Activated CD8-positive, alpha-beta memory T cell treated with anti-CD3 and anti-CD28 coated beads, Interleukin-2, amount 10 ng/mL, durations not matched to agents 7 days and 5 days (primary cell): ENCODE measurements at regions not wholly inside any gene's neighbourhood (a gene's known extent, or its start where the extent isn't known, plus 50 kb on each side); places are given as distances from the start of the nearest gene placed in this dataset.

Source experiments
- ATAC-seq: fragments of 150-1000 bp; cut with Tn5 transposase; one replicate; pipeline ENCODE4 v1.10.0; 2021; ENCODE audit warnings: moderate library complexity
- CTCF ChIA-PET: fragments of 350-600 bp; sonication (Branson Sonifier 250); formaldehyde crosslinking; loops from one replicate; lab custom pipeline; 2021; ENCODE audit warnings: antibody characterized with exemption; lab: Charles Lee
- DNase-seq: peaks from one replicate; pipeline ENCODE4 v3.0.0-alpha.2; 2020
- H3K27ac Mint-ChIP-seq: one replicate; pipeline ENCODE4 v1.8.0; 2021; ENCODE audit warnings: mild to moderate bottlenecking, mixed read lengths
- H3K27me3 Mint-ChIP-seq: one replicate; pipeline ENCODE4 v1.8.0; 2021; ENCODE audit warnings: mixed read lengths
- H3K36me3 Mint-ChIP-seq: one replicate; pipeline ENCODE4 v1.8.0; 2021; ENCODE audit warnings: mild to moderate bottlenecking, mixed read lengths
- H3K4me1 Mint-ChIP-seq: one replicate; pipeline ENCODE4 v1.8.0; 2021; ENCODE audit warnings: mixed read lengths
- H3K4me3 Mint-ChIP-seq: one replicate; pipeline ENCODE4 v1.8.0; 2021; ENCODE audit warnings: mild to moderate bottlenecking, moderate library complexity, mixed read lengths
- H3K9me3 Mint-ChIP-seq: one replicate; pipeline ENCODE4 v1.8.0; 2022; ENCODE audit warnings: low read depth, mixed read lengths

- no peaks in the 10 kb centered on the region for H3K27me3 Mint-ChIP-seq
- no peak for DNase-seq
- no peaks in the 10 kb centered on the region for H3K4me1 Mint-ChIP-seq
- no peak overlapping the region for H3K27ac Mint-ChIP-seq
- ATAC-seq: no peak
- H3K36me3 Mint-ChIP-seq: peaks cover 11% of the 10 kb centered on the region
- CTCF ChIA-PET: no interaction called here
- H3K4me3 Mint-ChIP-seq: no peak overlapping the region
- H3K9me3 Mint-ChIP-seq: peaks cover 10% of the 10 kb centered on the region
Measured at GRCh38 chr1:221948459-221948858, 206.6 kb upstream of the DUSP10 start.

DNA sequence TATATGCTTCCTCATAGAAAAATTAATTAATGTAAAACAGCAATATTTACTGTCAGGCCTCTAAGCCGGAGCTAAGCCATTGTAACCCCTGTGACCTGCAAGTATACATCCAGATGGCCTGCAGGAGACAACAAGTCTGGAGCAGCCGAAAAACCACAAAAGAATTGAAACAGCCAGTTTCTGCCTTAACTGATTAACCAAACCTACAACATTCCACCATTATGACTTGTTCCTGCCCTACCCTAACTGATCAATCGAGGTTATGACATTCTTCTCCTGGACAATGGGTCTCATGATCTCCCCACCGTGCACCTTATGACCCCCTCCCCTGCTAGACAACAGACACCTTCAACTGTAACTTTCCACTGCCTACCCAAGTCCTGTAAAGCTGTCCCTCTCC lies 205.8 kb upstream of the DUSP10 start:
- CTCF ChIA-PET: no interaction called here
- DNase-seq: no peak
- no peaks in the 10 kb centered on the region for H3K27me3 Mint-ChIP-seq
- no peaks in the 10 kb centered on the region for H3K4me1 Mint-ChIP-seq
- H3K9me3 Mint-ChIP-seq: peaks cover 10% of the 10 kb centered on the region
- H3K36me3 Mint-ChIP-seq: peaks cover 9% of the 10 kb centered on the region
- ATAC-seq: no peak
- no peak overlapping the region for H3K4me3 Mint-ChIP-seq
- H3K27ac Mint-ChIP-seq: no peak overlapping the region

GRCh38 chr1:221946768-221947167 lies 204.9 kb upstream of the DUSP10 start:
- Mint-ChIP-seq H3K27me3 (no peaks in the 10 kb centered on the region), H3K9me3 (peaks cover 10% of the 10 kb centered on the region), H3K4me1 (no peaks in the 10 kb centered on the region), H3K36me3 (peaks cover 9% of the 10 kb centered on the region), H3K27ac (no peak overlapping the region), H3K4me3 (no peak overlapping the region)
- ATAC-seq (no peak), DNase-seq (no peak)
- CTCF ChIA-PET: no interaction called here

GRCh38 chr1:221945669-221946068 lies 203.8 kb upstream of the DUSP10 start:
- ATAC-seq (no peak), DNase-seq (no peak)
- Mint-ChIP-seq H3K27ac (no peak overlapping the region), H3K4me3 (no peak overlapping the region), H3K4me1 (no peaks in the 10 kb centered on the region), H3K9me3 (peaks cover 10% of the 10 kb centered on the region), H3K36me3 (peaks cover 9% of the 10 kb centered on the region), H3K27me3 (no peaks in the 10 kb centered on the region)
- CTCF ChIA-PET: no interaction called here

GRCh38 chr1:221944247-221944870 lies 202.5 kb upstream of the DUSP10 start:
- no peak overlapping the region for H3K4me3 Mint-ChIP-seq
- H3K9me3 Mint-ChIP-seq: peaks cover 10% of the 10 kb centered on the region
- peaks cover 9% of the 10 kb centered on the region for H3K36me3 Mint-ChIP-seq
- no peak overlapping the region for H3K27ac Mint-ChIP-seq
- DNase-seq (no peak), ATAC-seq (no peak)
- no peaks in the 10 kb centered on the region for H3K4me1 Mint-ChIP-seq
- H3K27me3 Mint-ChIP-seq: no peaks in the 10 kb centered on the region
- CTCF ChIA-PET: no interaction called here

DNA sequence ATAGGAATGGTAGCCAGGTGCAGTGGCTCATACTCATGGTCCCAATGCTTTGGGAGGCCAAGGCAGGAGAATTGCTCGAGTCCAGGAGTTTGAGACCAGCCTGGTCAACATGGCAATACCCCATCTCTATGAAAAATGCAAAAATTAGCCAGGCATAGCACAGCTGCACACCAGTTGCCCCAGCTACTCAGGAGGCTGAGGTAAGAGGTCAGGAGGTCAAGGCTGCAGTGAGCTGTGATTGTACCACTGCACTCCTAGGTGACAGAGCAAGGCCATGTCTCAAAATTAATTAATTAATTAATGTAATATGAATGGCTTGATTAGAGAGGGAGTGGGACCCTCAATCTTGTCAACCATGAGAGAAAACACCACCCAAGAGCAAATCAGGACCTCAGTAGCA lies 198.7 kb upstream of the DUSP10 start:
- DNase-seq: no peak
- no peak overlapping the region for H3K4me3 Mint-ChIP-seq
- H3K27me3 Mint-ChIP-seq: no peaks in the 10 kb centered on the region
- H3K36me3 Mint-ChIP-seq: peaks cover 5% of the 10 kb centered on the region
- H3K4me1 Mint-ChIP-seq: no peaks in the 10 kb centered on the region
- ATAC-seq: no peak
- peaks cover 5% of the 10 kb centered on the region for H3K9me3 Mint-ChIP-seq
- no peak overlapping the region for H3K27ac Mint-ChIP-seq
- CTCF ChIA-PET: no interaction called here

GRCh38 chr1:221939607-221940006 lies 197.7 kb upstream of the DUSP10 start:
- Mint-ChIP-seq H3K4me3 (no peak overlapping the region), H3K36me3 (peaks cover 2% of the 10 kb centered on the region), H3K27me3 (no peaks in the 10 kb centered on the region), H3K4me1 (no peaks in the 10 kb centered on the region), H3K27ac (no peak overlapping the region), H3K9me3 (peaks cover 5% of the 10 kb centered on the region)
- no peak for ATAC-seq
- CTCF ChIA-PET: no interaction called here
- DNase-seq: no peak

DNA sequence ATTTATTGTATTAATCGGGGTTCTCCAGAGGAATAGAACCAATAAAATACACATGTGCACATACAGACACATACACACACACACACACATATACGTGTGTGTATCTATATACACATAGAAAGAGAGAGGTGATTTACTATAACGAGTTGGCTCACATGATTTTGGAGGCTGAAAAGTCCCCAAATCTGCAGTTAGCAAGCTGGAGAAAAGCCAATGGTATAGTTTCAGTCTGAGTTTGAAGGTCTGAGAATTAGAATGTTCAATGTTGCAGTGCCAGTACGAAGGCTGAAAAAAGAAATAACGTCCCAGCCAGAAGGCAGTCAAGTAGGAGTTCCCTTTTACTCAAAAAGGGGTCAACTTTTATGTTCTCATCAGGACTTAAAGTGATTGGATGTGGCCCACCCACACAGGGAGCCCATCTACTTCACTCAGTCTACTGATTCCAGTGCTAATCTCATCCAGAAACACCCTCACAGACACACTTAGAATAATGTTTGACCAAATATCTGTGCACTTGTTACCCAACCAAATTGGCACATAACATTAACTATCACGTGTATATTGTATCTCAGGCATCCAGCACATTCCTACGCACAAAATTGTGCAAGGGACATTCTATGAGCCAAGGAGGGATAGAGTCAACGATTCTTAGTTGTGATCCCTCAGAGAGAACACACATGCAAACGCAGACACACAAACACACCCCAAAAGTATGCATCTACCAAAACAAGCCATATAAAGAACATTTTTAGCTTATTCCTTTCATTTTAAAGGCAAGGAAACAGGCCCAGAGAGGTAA lies 195.5 kb upstream of the DUSP10 start:
- no peak for ATAC-seq
- Mint-ChIP-seq H3K4me3 (no peak overlapping the region), H3K27me3 (peaks cover 5% of the 10 kb centered on the region), H3K9me3 (no peaks in the 10 kb centered on the region), H3K27ac (no peak overlapping the region), H3K36me3 (peaks cover 1% of the 10 kb centered on the region), H3K4me1 (no peaks in the 10 kb centered on the region)
- no peak for DNase-seq
- CTCF ChIA-PET: no interaction called here

- peaks cover 10% of the 10 kb centered on the region for H3K27me3 Mint-ChIP-seq
- H3K9me3 Mint-ChIP-seq: no peaks in the 10 kb centered on the region
- H3K4me1 Mint-ChIP-seq: no peaks in the 10 kb centered on the region
- peaks cover 1% of the 10 kb centered on the region for H3K36me3 Mint-ChIP-seq
- DNase-seq: no peak
- ATAC-seq: no peak
- H3K4me3 Mint-ChIP-seq: no peak overlapping the region
- no peak overlapping the region for H3K27ac Mint-ChIP-seq
- CTCF ChIA-PET: no interaction called here
Measured at GRCh38 chr1:221933814-221934213, 191.9 kb upstream of the DUSP10 start.

GRCh38 chr1:221926441-221926840 lies 184.6 kb upstream of the DUSP10 start:
- H3K9me3 Mint-ChIP-seq: peaks cover 2% of the 10 kb centered on the region
- ATAC-seq: no peak
- H3K36me3 Mint-ChIP-seq: no peaks in the 10 kb centered on the region
- H3K27ac Mint-ChIP-seq: no peak overlapping the region
- H3K27me3 Mint-ChIP-seq: peaks cover 2% of the 10 kb centered on the region
- no peaks in the 10 kb centered on the region for H3K4me1 Mint-ChIP-seq
- DNase-seq: no peak
- CTCF ChIA-PET: no interaction called here
- H3K4me3 Mint-ChIP-seq: no peak overlapping the region

GRCh38 chr1:221925947-221926346 lies 184.1 kb upstream of the DUSP10 start:
- CTCF ChIA-PET: no interaction called here
- Mint-ChIP-seq H3K9me3 (peaks cover 2% of the 10 kb centered on the region), H3K27ac (no peak overlapping the region), H3K36me3 (no peaks in the 10 kb centered on the region), H3K27me3 (peaks cover 2% of the 10 kb centered on the region), H3K4me3 (no peak overlapping the region), H3K4me1 (no peaks in the 10 kb centered on the region)
- ATAC-seq: no peak
- DNase-seq: no peak

DNA sequence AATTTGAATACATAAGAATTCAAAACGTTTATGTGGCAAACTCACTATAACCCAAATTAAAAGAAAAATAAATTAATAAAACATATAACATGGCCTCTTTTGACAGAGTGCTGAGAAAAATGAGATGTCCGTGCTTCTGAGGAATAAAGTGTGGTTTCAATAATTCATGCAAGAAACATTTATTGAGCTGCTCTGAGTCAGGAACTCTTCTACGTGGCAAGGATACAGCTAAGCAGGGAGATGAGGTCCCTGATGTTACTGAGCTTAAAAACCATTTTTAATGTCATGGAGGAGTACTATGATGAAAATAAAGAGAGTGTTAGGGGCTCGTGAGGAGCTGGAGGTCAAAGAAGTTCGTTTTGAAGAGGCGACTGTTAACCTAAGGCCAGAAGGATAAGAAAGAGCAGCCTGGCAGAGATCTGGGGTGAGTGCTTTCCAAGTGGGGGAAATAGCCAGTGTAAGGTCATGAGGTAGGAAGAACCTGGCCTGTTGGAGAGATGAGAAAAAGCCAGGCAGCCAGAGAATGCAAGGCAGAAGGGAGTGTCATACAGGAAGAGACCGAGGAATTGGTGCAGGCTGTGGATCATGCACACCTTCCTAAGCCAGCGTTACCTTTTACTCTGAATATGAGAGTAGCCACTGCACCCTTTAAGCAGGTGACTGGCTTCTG lies 182.2 kb upstream of the DUSP10 start:
- no peak overlapping the region for H3K27ac Mint-ChIP-seq
- no peaks in the 10 kb centered on the region for H3K36me3 Mint-ChIP-seq
- H3K9me3 Mint-ChIP-seq: peaks cover 2% of the 10 kb centered on the region
- no peak overlapping the region for H3K4me3 Mint-ChIP-seq
- CTCF ChIA-PET: no interaction called here
- ATAC-seq (no peak), DNase-seq (no peak)
- H3K27me3 Mint-ChIP-seq: no peaks in the 10 kb centered on the region
- H3K4me1 Mint-ChIP-seq: no peaks in the 10 kb centered on the region

- H3K4me3 Mint-ChIP-seq: no peak overlapping the region
- H3K9me3 Mint-ChIP-seq: peaks cover 2% of the 10 kb centered on the region
- CTCF ChIA-PET: no interaction called here
- no peaks in the 10 kb centered on the region for H3K27me3 Mint-ChIP-seq
- ATAC-seq (no peak), DNase-seq (no peak)
- no peaks in the 10 kb centered on the region for H3K36me3 Mint-ChIP-seq
- no peaks in the 10 kb centered on the region for H3K4me1 Mint-ChIP-seq
- H3K27ac Mint-ChIP-seq: no peak overlapping the region
Measured at GRCh38 chr1:221921936-221922335, 180.0 kb upstream of the DUSP10 start.

GRCh38 chr1:221919743-221920142 lies 177.9 kb upstream of the DUSP10 start:
- Mint-ChIP-seq H3K36me3 (no peaks in the 10 kb centered on the region), H3K4me1 (no peaks in the 10 kb centered on the region), H3K4me3 (no peak overlapping the region), H3K27me3 (no peaks in the 10 kb centered on the region), H3K27ac (no peak overlapping the region), H3K9me3 (no peaks in the 10 kb centered on the region)
- no peak for ATAC-seq
- CTCF ChIA-PET: no interaction called here
- no peak for DNase-seq
